Activated naive CD8-positive, alpha-beta T cell treated with anti-CD3 and anti-CD28 coated beads, Interleukin-2, amount 10 ng/mL, durations not matched to agents 7 days and 5 days (primary cell): ENCODE measurements at regions not wholly inside any gene's neighbourhood (a gene's known extent, or its start where the extent isn't known, plus 50 kb on each side); places are given as distances from the start of the nearest gene placed in this dataset.
A peak's percentile ranks its signal among the peaks of the same experiment; 100 is the strongest.

Experiments used
- ATAC-seq: fragments of 150-1000 bp; cut with Tn5 transposase; one replicate; pipeline ENCODE4 v1.10.0; 2021; ENCODE audit warnings: low read depth, moderate library complexity
- POLR2A ChIA-PET: fragments of 350-600 bp; sonication (Branson Sonifier 250); formaldehyde crosslinking; loops from one replicate; lab custom pipeline; 2021; ENCODE audit warnings: antibody characterized with exemption; lab: Charles Lee
- DNase-seq: peaks from one replicate; pipeline ENCODE4 v3.0.0; 2021
- H3K27ac Mint-ChIP-seq: one replicate; pipeline ENCODE4 v1.8.0; 2022; ENCODE audit warnings: mild to moderate bottlenecking, mixed read lengths
- H3K27me3 Mint-ChIP-seq: one replicate; pipeline ENCODE4 v1.8.0; 2022; ENCODE audit warnings: mild to moderate bottlenecking, moderate library complexity, mixed read lengths
- H3K36me3 Mint-ChIP-seq: one replicate; pipeline ENCODE4 v1.8.0; 2021; ENCODE audit warnings: mild to moderate bottlenecking, mixed read lengths
- H3K4me1 Mint-ChIP-seq: one replicate; pipeline ENCODE4 v1.8.0; 2021; ENCODE audit warnings: mixed read lengths
- H3K4me3 Mint-ChIP-seq: one replicate; pipeline ENCODE4 v1.8.0; 2022; ENCODE audit warnings: mild to moderate bottlenecking, moderate library complexity, mixed read lengths
- H3K9me3 Mint-ChIP-seq: one replicate; pipeline ENCODE4 v1.8.0; 2021; ENCODE audit warnings: mixed read lengths

- ATAC-seq (no peak), DNase-seq (no peak)
- Mint-ChIP-seq H3K9me3 (no peaks in the 10 kb centered on the region), H3K4me1 (no peaks in the 10 kb centered on the region), H3K27me3 (peaks cover 8% of the 10 kb centered on the region), H3K4me3 (no peak overlapping the region), H3K27ac (no peak overlapping the region), H3K36me3 (no peaks in the 10 kb centered on the region)
- POLR2A ChIA-PET = no interaction called here
Observed at GRCh38 chr18:10381951-10382350, 72.5 kb upstream of the APCDD1 start.

- Mint-ChIP-seq H3K4me1 (no peaks in the 10 kb centered on the region), H3K36me3 (no peaks in the 10 kb centered on the region), H3K27me3 (peaks cover 9% of the 10 kb centered on the region), H3K9me3 (no peaks in the 10 kb centered on the region), H3K4me3 (no peak overlapping the region), H3K27ac (no peak overlapping the region)
- DNase-seq = no peak
- ATAC-seq = no peak
- POLR2A ChIA-PET = no interaction called here
Observed at GRCh38 chr18:10386049-10386448, 68.4 kb upstream of the APCDD1 start.

DNA sequence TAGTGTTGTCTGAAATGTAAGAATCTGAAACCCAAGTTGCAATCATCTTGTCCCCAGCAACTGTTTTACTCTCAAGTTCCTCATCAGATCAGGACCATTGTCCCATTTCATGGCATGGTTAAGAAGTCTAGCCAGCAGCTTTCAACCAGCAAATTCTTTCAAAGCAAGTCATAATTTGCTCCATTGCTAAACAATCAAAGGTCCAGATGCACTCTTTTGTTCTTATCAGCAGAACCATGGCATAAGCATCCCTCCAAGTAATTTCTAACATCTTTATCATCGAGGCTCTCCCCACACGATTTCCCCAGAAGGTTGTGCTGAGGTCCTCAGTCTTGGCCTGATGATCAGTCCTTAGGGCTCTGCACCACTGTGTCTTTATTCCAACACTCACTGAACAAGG is 67.5 kb upstream of the APCDD1 start:
- H3K27ac Mint-ChIP-seq = no peak overlapping the region
- POLR2A ChIA-PET = no interaction called here

DNA sequence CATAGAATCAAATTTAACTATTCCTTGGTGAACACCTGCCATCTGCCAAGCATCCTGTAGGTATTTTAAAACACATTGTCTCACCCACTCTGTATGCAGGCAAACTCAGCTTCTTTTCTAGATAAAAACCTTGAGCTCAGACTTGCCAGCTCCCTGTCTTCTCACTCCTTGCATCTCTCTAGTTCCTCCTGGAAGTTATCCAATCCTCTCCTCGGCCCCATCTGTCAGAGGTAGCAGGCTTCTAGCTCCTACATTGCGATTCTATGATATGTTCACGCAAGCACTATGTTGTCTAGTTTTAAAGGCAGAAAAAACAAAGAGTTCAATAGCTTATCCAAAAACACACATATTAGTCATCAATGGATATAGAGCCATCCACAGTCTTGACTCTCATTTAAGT is 67.0 kb upstream of the APCDD1 start:
- Mint-ChIP-seq H3K27ac (no peak overlapping the region), H3K36me3 (no peaks in the 10 kb centered on the region), H3K27me3 (peaks cover 7% of the 10 kb centered on the region), H3K9me3 (no peaks in the 10 kb centered on the region), H3K4me1 (peaks cover 6% of the 10 kb centered on the region), H3K4me3 (no peak overlapping the region)
- POLR2A ChIA-PET = no interaction called here
- DNase-seq (no peak), ATAC-seq (no peak)

More for the DNA sequence above, 67.5 kb upstream of the APCDD1 start:
- DNase-seq (no peak), ATAC-seq (no peak)
- H3K27me3 Mint-ChIP-seq = peaks cover 8% of the 10 kb centered on the region
- no peaks in the 10 kb centered on the region for H3K9me3 Mint-ChIP-seq
- H3K4me3 Mint-ChIP-seq = no peak overlapping the region
- no peaks in the 10 kb centered on the region for H3K36me3 Mint-ChIP-seq
- peaks cover 6% of the 10 kb centered on the region for H3K4me1 Mint-ChIP-seq

- Mint-ChIP-seq H3K27ac (no peak overlapping the region), H3K4me1 (peaks cover 6% of the 10 kb centered on the region), H3K4me3 (no peak overlapping the region), H3K27me3 (peaks cover 7% of the 10 kb centered on the region), H3K36me3 (no peaks in the 10 kb centered on the region), H3K9me3 (no peaks in the 10 kb centered on the region)
- POLR2A ChIA-PET = no interaction called here
- no peak for ATAC-seq
- no peak for DNase-seq
Observed at GRCh38 chr18:10388373-10388772, 66.1 kb upstream of the APCDD1 start.

GRCh38 chr18:10391506-10391905 is 62.9 kb upstream of the APCDD1 start:
- DNase-seq = no peak
- H3K4me3 Mint-ChIP-seq = peak overlapping the region; percentile 44
- H3K27ac Mint-ChIP-seq = peak overlapping the region; percentile 64
- peaks cover 6% of the 10 kb centered on the region for H3K4me1 Mint-ChIP-seq
- POLR2A ChIA-PET = interaction anchor here (1.0 kb wide), 1 partner anchor 9 kb away, joined by 3 read pairs; no protein-coding TSS in a partner anchor
- no peaks in the 10 kb centered on the region for H3K9me3 Mint-ChIP-seq
- ATAC-seq = no peak
- no peaks in the 10 kb centered on the region for H3K36me3 Mint-ChIP-seq
- H3K27me3 Mint-ChIP-seq = peaks cover 8% of the 10 kb centered on the region

GRCh38 chr18:10397004-10397403 is 57.4 kb upstream of the APCDD1 start:
- ATAC-seq = no peak
- POLR2A ChIA-PET = no interaction called here
- Mint-ChIP-seq H3K4me3 (no peak overlapping the region), H3K4me1 (no peaks in the 10 kb centered on the region), H3K36me3 (no peaks in the 10 kb centered on the region), H3K27me3 (peaks cover 14% of the 10 kb centered on the region), H3K9me3 (no peaks in the 10 kb centered on the region), H3K27ac (no peak overlapping the region)
- DNase-seq = no peak

DNA sequence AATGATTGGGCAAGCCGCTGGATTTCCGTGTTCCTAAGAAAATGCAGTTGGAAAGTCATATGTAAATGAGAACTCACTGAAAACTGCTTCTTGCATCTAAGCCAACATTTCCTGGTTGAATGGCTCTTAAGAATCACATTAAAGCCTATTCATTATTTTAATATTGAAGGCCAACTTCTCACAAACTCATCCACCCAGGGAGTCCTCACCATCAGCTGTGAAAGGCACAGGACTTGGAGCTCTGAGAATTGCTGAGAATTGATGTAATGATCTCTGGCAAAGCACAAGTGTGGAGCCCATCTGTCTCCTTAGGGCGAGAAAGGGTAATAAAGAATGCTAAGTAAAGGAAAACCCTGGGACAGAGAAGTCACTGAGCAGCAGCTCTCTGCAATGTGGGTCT is 55.9 kb upstream of the APCDD1 start:
- no peak for ATAC-seq
- DNase-seq = no peak
- H3K4me1 Mint-ChIP-seq = no peaks in the 10 kb centered on the region
- H3K36me3 Mint-ChIP-seq = no peaks in the 10 kb centered on the region
- no peaks in the 10 kb centered on the region for H3K9me3 Mint-ChIP-seq
- no peak overlapping the region for H3K27ac Mint-ChIP-seq
- H3K27me3 Mint-ChIP-seq = peaks cover 14% of the 10 kb centered on the region
- H3K4me3 Mint-ChIP-seq = no peak overlapping the region
- POLR2A ChIA-PET = no interaction called here

DNA sequence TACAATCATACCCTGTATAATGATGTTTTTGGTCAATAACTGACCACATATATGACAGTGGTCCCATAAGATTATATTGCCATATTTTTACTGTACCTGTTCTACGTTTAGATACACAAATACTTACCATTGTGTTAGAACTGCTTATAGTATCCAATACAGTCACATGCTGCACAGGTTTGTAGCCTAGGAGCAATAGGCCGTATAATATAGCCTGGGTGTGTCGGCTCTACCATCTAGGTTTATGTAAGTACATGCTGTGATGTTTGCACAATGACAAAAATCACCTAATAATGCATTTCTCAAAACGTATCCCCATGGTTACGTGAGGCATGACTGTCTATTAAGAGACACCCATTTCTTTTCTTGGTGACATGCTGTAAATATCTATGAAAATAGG is 55.0 kb upstream of the APCDD1 start:
- POLR2A ChIA-PET = no interaction called here

GRCh38 chr18:10400534-10401307 is 53.7 kb upstream of the APCDD1 start:
- POLR2A ChIA-PET = interaction anchor here (1.1 kb wide), 1 partner anchor 9 kb away, joined by 3 read pairs; no protein-coding TSS in a partner anchor
- Mint-ChIP-seq H3K9me3 (no peaks in the 10 kb centered on the region), H3K36me3 (no peaks in the 10 kb centered on the region), H3K27ac (no peak overlapping the region), H3K4me1 (no peaks in the 10 kb centered on the region), H3K4me3 (no peak overlapping the region), H3K27me3 (peaks cover 22% of the 10 kb centered on the region)
- ATAC-seq = no peak
- DNase-seq = no peak

More for the DNA sequence above, 55.0 kb upstream of the APCDD1 start:
- H3K27ac Mint-ChIP-seq = no peak overlapping the region
- no peaks in the 10 kb centered on the region for H3K4me1 Mint-ChIP-seq
- H3K36me3 Mint-ChIP-seq = no peaks in the 10 kb centered on the region
- ATAC-seq (no peak), DNase-seq (no peak)
- peaks cover 17% of the 10 kb centered on the region for H3K27me3 Mint-ChIP-seq
- no peaks in the 10 kb centered on the region for H3K9me3 Mint-ChIP-seq
- H3K4me3 Mint-ChIP-seq = no peak overlapping the region

GRCh38 chr18:10401521-10401920 is 52.9 kb upstream of the APCDD1 start:
- Mint-ChIP-seq H3K27ac (no peak overlapping the region), H3K36me3 (no peaks in the 10 kb centered on the region), H3K9me3 (no peaks in the 10 kb centered on the region), H3K4me1 (no peaks in the 10 kb centered on the region), H3K27me3 (peaks cover 19% of the 10 kb centered on the region), H3K4me3 (no peak overlapping the region)
- POLR2A ChIA-PET = interaction anchor here (1.1 kb wide), 1 partner anchor 10 kb away, joined by 3 read pairs; no protein-coding TSS in a partner anchor
- no peak for DNase-seq
- no peak for ATAC-seq

DNA sequence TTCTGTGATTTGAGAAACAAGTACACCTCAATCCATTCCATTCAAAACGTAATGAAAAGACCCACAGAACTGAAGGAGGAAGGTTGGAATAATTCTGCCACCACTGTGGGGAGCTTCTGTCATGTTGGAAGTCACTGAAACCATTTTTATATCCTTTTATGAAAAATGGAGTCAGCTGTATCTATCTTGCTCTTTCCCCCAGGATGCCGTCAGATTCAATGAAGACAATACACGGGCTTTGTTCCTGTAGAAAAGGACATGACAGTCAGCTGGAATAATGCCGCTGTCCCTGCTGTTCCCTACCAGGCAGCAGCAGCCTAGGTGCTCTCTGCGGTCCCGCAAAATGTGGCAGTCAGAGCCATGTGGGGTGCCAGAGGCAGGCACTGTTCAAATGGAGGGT is 52.5 kb upstream of the APCDD1 start:
- DNase-seq = no peak
- POLR2A ChIA-PET = no interaction called here
- Mint-ChIP-seq H3K27me3 (peaks cover 19% of the 10 kb centered on the region), H3K27ac (no peak overlapping the region), H3K4me1 (no peaks in the 10 kb centered on the region), H3K9me3 (no peaks in the 10 kb centered on the region), H3K36me3 (no peaks in the 10 kb centered on the region), H3K4me3 (no peak overlapping the region)
- no peak for ATAC-seq

DNA sequence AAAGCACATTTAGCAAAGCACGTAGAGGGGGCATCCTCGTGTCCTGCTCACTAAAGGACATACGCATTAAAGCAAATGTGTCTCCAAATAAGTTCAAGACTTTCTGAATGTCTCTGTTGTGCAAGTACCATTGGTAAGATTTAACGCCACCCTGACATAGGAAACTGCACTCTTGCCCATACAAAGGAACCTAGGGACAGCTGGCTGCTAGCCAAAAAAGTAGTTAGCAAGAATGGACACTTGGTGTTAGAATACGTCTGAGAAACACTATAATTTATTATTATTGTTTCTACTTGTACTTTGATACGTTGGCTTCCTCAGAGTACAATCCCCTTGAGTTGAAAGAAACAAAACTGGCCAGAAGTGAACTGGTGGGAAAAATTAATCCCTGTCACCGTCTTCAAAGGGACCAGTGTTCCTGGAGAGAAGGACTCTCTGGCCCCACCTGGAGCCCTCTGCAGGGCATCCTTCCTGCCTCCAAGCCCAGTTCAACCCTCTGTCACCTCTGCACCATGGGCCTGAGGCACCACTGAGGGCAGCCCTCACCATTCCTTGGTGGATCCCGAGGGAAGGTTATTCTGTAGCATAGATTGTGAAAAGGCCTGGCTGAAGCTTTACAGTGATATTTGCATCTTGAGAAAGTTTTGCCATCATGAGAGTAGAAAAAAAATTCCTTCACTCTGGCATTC is 51.4 kb upstream of the APCDD1 start:
- DNase-seq (no peak), ATAC-seq (no peak)
- Mint-ChIP-seq H3K36me3 (no peaks in the 10 kb centered on the region), H3K27me3 (peaks cover 19% of the 10 kb centered on the region), H3K4me1 (no peaks in the 10 kb centered on the region), H3K9me3 (no peaks in the 10 kb centered on the region), H3K4me3 (no peak overlapping the region), H3K27ac (no peak overlapping the region)
- POLR2A ChIA-PET = no interaction called here

DNA sequence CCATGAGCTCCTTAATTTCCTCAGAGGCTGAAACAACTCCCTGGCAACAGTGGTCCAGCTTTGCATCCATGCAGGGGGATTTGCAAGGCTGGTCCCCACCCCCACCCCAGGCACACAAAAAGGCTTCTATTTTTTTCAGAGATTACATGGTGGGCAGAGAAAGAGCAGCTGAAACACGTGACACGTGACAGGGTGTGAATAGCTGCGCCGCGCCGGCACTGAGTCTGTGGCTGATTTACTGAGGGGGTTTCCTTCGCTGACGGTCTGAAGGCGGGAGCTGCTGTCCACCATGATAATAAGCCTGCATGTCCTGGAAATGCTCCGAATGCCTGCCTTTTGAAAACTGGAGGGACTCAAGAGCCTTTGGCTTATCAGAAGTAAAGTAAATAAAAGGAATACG is 50.7 kb upstream of the APCDD1 start:
- H3K4me3 Mint-ChIP-seq = no peak overlapping the region
- no peaks in the 10 kb centered on the region for H3K4me1 Mint-ChIP-seq
- POLR2A ChIA-PET = no interaction called here
- H3K36me3 Mint-ChIP-seq = no peaks in the 10 kb centered on the region
- no peak for DNase-seq
- no peak overlapping the region for H3K27ac Mint-ChIP-seq
- peaks cover 17% of the 10 kb centered on the region for H3K27me3 Mint-ChIP-seq
- no peaks in the 10 kb centered on the region for H3K9me3 Mint-ChIP-seq
- ATAC-seq = no peak
